Urinary bladder (tissue), 3 donors: ENCODE measurements at regions not wholly inside any gene's neighbourhood (a gene's known extent, or its start where the extent isn't known, plus 50 kb on each side); places are given as distances from the start of the nearest gene placed in this dataset.
"Not testable (repeated sequence)": the region's sequence is repeated elsewhere in the genome, so short reads cannot be mapped to it uniquely, and the experiment has no call there.

Experiments used
- DNase-seq: peaks from one replicate; pipeline ENCODE4 v3.0.0-alpha.2; 2015; ENCODE audit errors: extremely low spot score
- H3K27ac ChIP-seq: one replicate; pipeline ENCODE4 v1.5.1; 2013; ENCODE audit warnings: low read depth, mild to moderate bottlenecking, moderate library complexity
- H3K36me3 ChIP-seq: one replicate; pipeline ENCODE4 v1.6.1; 2013; ENCODE audit warnings: mild to moderate bottlenecking, moderate library complexity; ENCODE audit not compliant: insufficient read depth
- H3K4me1 ChIP-seq: one replicate; pipeline ENCODE4 v1.6.1; 2013; ENCODE audit warnings: mild to moderate bottlenecking, moderate library complexity; ENCODE audit not compliant: insufficient read depth
- H3K4me3 ChIP-seq: one replicate; pipeline ENCODE4 v1.5.1; 2013; ENCODE audit warnings: low read depth, low read length
- WGBS: extraction: QIAGEN DNeasy Blood & Tissue Kit; methylation state at CpG from one replicate; pipeline ENCODE4 v1.1.7; 2013; 5-methylcytosine and 5-hydroxymethylcytosine counted together
- donor health status: healthy with polysubstance abuse.
- donor health status: healthy.

- H3K27ac ChIP-seq = no peak overlapping the region
- H3K4me1 ChIP-seq = no peaks in the 10 kb centered on the region
- H3K36me3 ChIP-seq = no peaks in the 10 kb centered on the region
- WGBS = 92% methylated on average over 4 of the region's 4 CpGs
- no peak for DNase-seq
- no peak overlapping the region for H3K4me3 ChIP-seq
Observed at GRCh38 chr6:11961923-11962322, 50.2 kb upstream of the HIVEP1 start.

DNA sequence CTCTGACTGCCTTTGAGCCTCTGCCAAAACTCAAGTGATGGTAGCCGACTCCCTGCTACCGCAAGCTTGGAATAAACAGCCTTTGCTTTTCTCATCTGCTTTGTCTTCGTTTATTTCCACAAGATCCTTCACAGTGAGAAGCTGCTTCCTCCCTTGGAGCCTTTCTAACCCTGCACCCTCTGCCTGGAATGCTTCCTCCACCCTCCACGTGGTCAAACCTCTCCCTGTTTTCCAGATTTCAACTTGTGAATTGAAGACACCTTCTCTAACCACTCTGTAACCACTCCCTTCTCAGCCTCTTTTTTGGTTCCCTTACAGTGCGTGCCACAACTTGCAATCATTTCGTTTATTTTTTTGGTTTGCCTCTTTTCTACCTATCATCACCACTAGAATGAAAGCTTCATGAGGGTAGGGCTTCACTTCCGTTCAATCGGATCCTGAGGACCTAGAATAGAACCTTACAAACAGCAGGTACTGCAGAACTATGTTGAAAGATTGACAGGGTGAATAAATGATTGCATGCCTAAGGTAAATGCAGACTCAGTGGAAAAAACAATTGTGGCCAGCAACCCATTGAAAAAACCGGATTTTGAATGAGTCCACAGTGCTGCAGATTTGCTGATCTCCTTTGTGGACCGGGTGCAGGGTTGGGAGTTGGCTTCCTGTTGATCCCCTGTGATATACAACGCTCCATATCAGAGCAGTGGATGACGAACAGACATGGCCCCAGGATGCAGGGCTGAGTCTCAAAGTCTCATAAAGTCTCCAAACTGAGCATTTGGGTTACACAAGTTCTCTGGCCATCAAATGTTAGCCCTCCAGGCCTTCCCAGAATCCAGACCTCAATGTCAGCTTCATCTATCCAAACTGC lies 51.0 kb upstream of the HIVEP1 start:
- 71% methylated on average over 12 of the region's 12 CpGs for WGBS
- H3K4me1 ChIP-seq = no peaks in the 10 kb centered on the region
- no peaks in the 10 kb centered on the region for H3K36me3 ChIP-seq
- DNase-seq = no peak
- H3K27ac ChIP-seq = no peak overlapping the region
- no peak overlapping the region for H3K4me3 ChIP-seq

DNA sequence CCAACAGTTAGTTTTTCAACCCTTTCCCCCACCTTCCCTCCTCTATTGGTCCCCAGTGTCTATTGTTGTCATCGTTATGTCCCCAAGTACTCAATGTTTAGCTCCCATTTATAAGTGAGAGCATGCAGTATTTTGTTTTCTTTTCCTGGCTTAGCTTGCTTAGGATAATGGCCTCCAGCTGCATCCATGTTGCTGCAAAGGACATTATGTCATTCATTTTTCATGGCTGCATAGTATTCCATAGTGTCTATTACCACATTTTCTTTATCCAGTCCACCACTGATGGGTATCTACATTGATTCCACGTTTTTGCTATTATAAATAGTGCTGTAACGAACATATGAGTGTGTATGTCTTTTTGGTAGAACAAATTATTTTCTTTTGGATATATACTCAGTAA lies 55.3 kb upstream of the HIVEP1 start:
- no peak for DNase-seq
- WGBS = 79% methylated on average over 3 of the region's 3 CpGs
- no peak overlapping the region for H3K27ac ChIP-seq

DNA sequence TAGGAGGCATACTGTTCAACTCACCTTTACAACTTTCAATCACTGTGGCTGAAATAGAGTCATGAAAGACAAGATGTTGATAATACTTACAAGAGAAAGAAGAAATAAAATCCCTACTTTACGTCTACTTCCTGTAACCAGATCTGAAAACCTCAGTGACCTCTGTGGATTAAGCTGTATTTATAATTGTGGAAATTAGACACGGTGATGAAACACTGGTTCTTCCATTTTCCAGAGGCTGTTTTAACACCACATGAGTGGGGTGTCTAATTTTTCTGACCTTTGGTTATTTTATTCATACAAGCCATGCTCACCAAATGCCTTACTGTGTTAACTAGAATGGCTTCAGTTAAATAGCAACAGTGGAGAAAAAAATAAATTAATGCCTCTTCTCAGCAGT lies 58.5 kb upstream of the HIVEP1 start:
- 74% methylated on average over 2 of the region's 2 CpGs for WGBS

More for the DNA sequence above, 55.3 kb upstream of the HIVEP1 start:
- no peak overlapping the region for H3K4me3 ChIP-seq
- no peaks in the 10 kb centered on the region for H3K4me1 ChIP-seq
- no peaks in the 10 kb centered on the region for H3K36me3 ChIP-seq

GRCh38 chr6:11952316-11952715 lies 59.8 kb upstream of the HIVEP1 start:
- Histone ChIP-seq H3K36me3 (no peaks in the 10 kb centered on the region), H3K27ac (no peak overlapping the region), H3K4me3 (no peak overlapping the region), H3K4me1 (no peaks in the 10 kb centered on the region)
- no peak for DNase-seq
- 72% methylated on average over 2 of the region's 2 CpGs for WGBS

More for the DNA sequence above, 58.5 kb upstream of the HIVEP1 start:
- Histone ChIP-seq H3K4me3 (no peak overlapping the region), H3K27ac (no peak overlapping the region), H3K4me1 (no peaks in the 10 kb centered on the region), H3K36me3 (no peaks in the 10 kb centered on the region)
- DNase-seq = no peak

- no peaks in the 10 kb centered on the region for H3K4me1 ChIP-seq
- no peak overlapping the region for H3K4me3 ChIP-seq
- H3K27ac ChIP-seq = no peak overlapping the region
- 76% methylated on average over 3 of the region's 3 CpGs for WGBS
- DNase-seq = no peak
- H3K36me3 ChIP-seq = no peaks in the 10 kb centered on the region
Observed at GRCh38 chr6:11951868-11952267, 60.2 kb upstream of the HIVEP1 start.

- Histone ChIP-seq H3K4me1 (no peaks in the 10 kb centered on the region), H3K36me3 (no peaks in the 10 kb centered on the region), H3K4me3 (no peak overlapping the region), H3K27ac (no peak overlapping the region)
- WGBS = 63% methylated on average over 2 of the region's 2 CpGs
- no peak for DNase-seq
Observed at GRCh38 chr6:11950109-11950508, 62.0 kb upstream of the HIVEP1 start.

- Histone ChIP-seq H3K4me1 (no peaks in the 10 kb centered on the region), H3K4me3 (no peak overlapping the region), H3K27ac (no peak overlapping the region), H3K36me3 (no peaks in the 10 kb centered on the region)
- no peak for DNase-seq
- 38% methylated on average over 2 of the region's 2 CpGs for WGBS
Observed at GRCh38 chr6:11947575-11947974, 64.5 kb upstream of the HIVEP1 start.

GRCh38 chr6:11947063-11947462 lies 65.0 kb upstream of the HIVEP1 start:
- no peaks in the 10 kb centered on the region for H3K36me3 ChIP-seq
- no peak for DNase-seq
- no peak overlapping the region for H3K27ac ChIP-seq
- 96% methylated on average over 2 of the region's 2 CpGs for WGBS
- no peak overlapping the region for H3K4me3 ChIP-seq
- no peaks in the 10 kb centered on the region for H3K4me1 ChIP-seq

DNA sequence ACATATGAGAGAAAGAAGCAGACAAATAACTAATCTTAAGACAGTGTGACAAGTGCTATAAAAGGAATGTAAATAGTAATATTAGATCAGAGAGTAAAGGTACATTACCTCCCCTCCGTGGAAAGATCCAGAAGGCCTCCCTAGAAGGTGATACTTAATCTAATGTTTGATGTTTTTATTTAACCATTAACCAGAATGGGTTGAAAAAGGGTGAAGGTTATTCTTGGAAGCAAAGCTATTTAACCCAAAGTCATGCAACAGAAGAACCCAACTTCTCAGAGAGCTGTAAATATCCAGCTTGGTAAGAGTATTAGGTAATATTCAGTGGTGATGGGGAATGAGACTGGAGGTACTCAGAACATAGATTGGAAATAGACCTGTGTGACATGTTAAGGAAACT lies 68.0 kb upstream of the HIVEP1 start:
- Histone ChIP-seq H3K36me3 (no peaks in the 10 kb centered on the region), H3K4me1 (no peaks in the 10 kb centered on the region), H3K27ac (no peak overlapping the region), H3K4me3 (no peak overlapping the region)
- 44% methylated on average over 1 of the region's 1 CpG for WGBS
- no peak for DNase-seq

- DNase-seq = no peak
- Histone ChIP-seq H3K27ac (no peak overlapping the region), H3K36me3 (no peaks in the 10 kb centered on the region), H3K4me1 (no peaks in the 10 kb centered on the region), H3K4me3 (no peak overlapping the region)
- 73% methylated on average over 5 of the region's 5 CpGs for WGBS
Observed at GRCh38 chr6:11943060-11943459, 69.1 kb upstream of the HIVEP1 start.

GRCh38 chr6:11942185-11942864 lies 69.8 kb upstream of the HIVEP1 start:
- no peak for DNase-seq
- Histone ChIP-seq H3K4me3 (no peak overlapping the region), H3K36me3 (no peaks in the 10 kb centered on the region), H3K4me1 (no peaks in the 10 kb centered on the region), H3K27ac (no peak overlapping the region)
- 73% methylated on average over 4 of the region's 4 CpGs for WGBS

GRCh38 chr6:11940532-11941166 lies 71.5 kb upstream of the HIVEP1 start:
- 94% methylated on average over 8 of the region's 8 CpGs for WGBS
- not testable (repeated sequence) for H3K36me3 ChIP-seq, H3K4me1 ChIP-seq, H3K4me3 ChIP-seq, H3K27ac ChIP-seq, DNase-seq
